ENCODE measurements at regions not wholly inside any gene's neighbourhood (a gene's known extent, or its start where the extent isn't known, plus 50 kb on each side); places are given as distances from the start of the nearest gene placed in this dataset.

- no peak for FAIRE-seq
Measured at GRCh38 chr18:4603955-4604354, 148.8 kb upstream of the DLGAP1 start.

GRCh38 chr18:4599312-4599711, 144.2 kb upstream of the DLGAP1 start:
- FAIRE-seq = no peak
- WGBS (ENCODE audit: insufficient coverage, low coverage, missing lambda C conversion rate) = 0% methylated on average over 4 of the region's 4 CpGs
- CTCF ChIA-PET (ENCODE audit: low intra/inter-chr PET ratio) = no interaction called here
- TF ChIP-seq STAT5B (CRISPR knock-in tag; IDR thresholded peaks at IDR 0.05) (no peak), ZNF561 (CRISPR knock-in tag; conservative IDR thresholded peaks at IDR 0.05) (no peak), DPF2 (IDR thresholded peaks at IDR 0.05) (no peak), SUPT5H (IDR thresholded peaks at IDR 0.05) (no peak), COPS2 (conservative IDR thresholded peaks at IDR 0.05) (no peak), CTCFL (IDR thresholded peaks at IDR 0.05; ENCODE audit: borderline replicate concordance, insufficient read depth, low read depth, low read length, poor library complexity, severe bottlenecking) (no peak), KAT8 (IDR thresholded peaks at IDR 0.05; ENCODE audit: low read depth) (no peak), L3MBTL2 (IDR thresholded peaks at IDR 0.05) (no peak), PATZ1 (CRISPR knock-in tag; IDR thresholded peaks at IDR 0.05; ENCODE audit: borderline replicate concordance) (no peak), HOMEZ (CRISPR knock-in tag; IDR thresholded peaks at IDR 0.05) (no peak), NFIX (CRISPR knock-in tag; IDR thresholded peaks at IDR 0.05; ENCODE audit: low read depth) (no peak)

More at GRCh38 chr18:4603955-4604354, 148.8 kb upstream of the DLGAP1 start:
- POLR2A ChIA-PET = no interaction called here
- Histone ChIP-seq H3K4me1 (replicated peaks in 1 of 2; ENCODE audit: control insufficient read depth in 2 of 2, insufficient read depth in 2 of 2, low read length in 2 of 2) (no peaks in the 10 kb centered on the region), H3K9ac (ENCODE audit: insufficient read depth in 1 of 2, low read depth in 2 of 2, low read length in 2 of 2) (no peak overlapping the region), H3K27me3 (ENCODE audit: control insufficient read depth in 2 of 2, insufficient read depth in 2 of 2, low read length in 2 of 2) (no peaks in the 10 kb centered on the region), H2AFZ (ENCODE audit: low read depth, low read length) (no peak overlapping the region), H3K9me1 (ENCODE audit: control insufficient read depth, insufficient read depth, low read length) (no peaks in the 10 kb centered on the region), H3K9me3 (replicated peaks; ENCODE audit: control insufficient read depth, insufficient read depth, low read depth, low read length) (no peaks in the 10 kb centered on the region), H3K4me2 (ENCODE audit: insufficient read depth, low read length) (no peak overlapping the region), H3K36me3 (ENCODE audit: control insufficient read depth, insufficient read depth, low read length) (no peaks in the 10 kb centered on the region), H4K20me1 (replicated peaks; ENCODE audit: control insufficient read depth, insufficient read depth, low read length) (no peaks in the 10 kb centered on the region), H3K4me3 (no peak overlapping the region), H3K79me2 (ENCODE audit: control insufficient read depth, insufficient read depth, low read length) (no peaks in the 10 kb centered on the region), H3K27ac (ENCODE audit: extremely low read depth, low read depth, low read length) (no peak overlapping the region)
- TF ChIP-seq BRD4 (IDR thresholded peaks at IDR 0.05) = no peak
- no peak for TF ChIP-seq TRIM28 (IDR thresholded peaks at IDR 0.05)
- TF ChIP-seq PHF21A (IDR thresholded peaks at IDR 0.05; ENCODE audit: borderline replicate concordance, low read depth) = no peak
- 2% methylated on average over 7 of the region's 7 CpGs for WGBS (ENCODE audit: insufficient coverage, low coverage, missing lambda C conversion rate)
- no peak for DNase-seq (ENCODE audit: extremely low read depth in 1 of 4, low spot score in 3 of 4)
- intact Hi-C loops (cut with micrococcal nuclease) (loop anchor here (10.0 kb wide), 1 partner anchor 49 kb away; no protein-coding TSS in a partner anchor), in situ Hi-C loops (cut with MboI) (no loop called here)
- BruUV-seq (replicated peaks) = no TSS peak
- CTCF ChIA-PET (ENCODE audit: low intra/inter-chr PET ratio) = no interaction called here
- no peak for ATAC-seq

More at GRCh38 chr18:4599312-4599711, 144.2 kb upstream of the DLGAP1 start:
- no peak for ATAC-seq
- Histone ChIP-seq H3K27ac (ENCODE audit: extremely low read depth, low read depth, low read length) (no peak overlapping the region), H3K9me3 (replicated peaks; ENCODE audit: control insufficient read depth, insufficient read depth, low read depth, low read length) (no peaks in the 10 kb centered on the region; the same call in none of the 2 replicates), H2AFZ (ENCODE audit: low read depth, low read length) (no peak overlapping the region), H3K36me3 (ENCODE audit: control insufficient read depth, insufficient read depth, low read length) (no peaks in the 10 kb centered on the region), H3K9me1 (ENCODE audit: control insufficient read depth, insufficient read depth, low read length) (no peaks in the 10 kb centered on the region), H3K4me1 (replicated peaks in 1 of 2; ENCODE audit: control insufficient read depth in 2 of 2, insufficient read depth in 2 of 2, low read length in 2 of 2) (no peaks in the 10 kb centered on the region), H4K20me1 (replicated peaks; ENCODE audit: control insufficient read depth, insufficient read depth, low read length) (no peaks in the 10 kb centered on the region), H3K79me2 (ENCODE audit: control insufficient read depth, insufficient read depth, low read length) (no peaks in the 10 kb centered on the region), H3K9ac (ENCODE audit: insufficient read depth in 1 of 2, low read depth in 2 of 2, low read length in 2 of 2) (no peak overlapping the region), H3K27me3 (ENCODE audit: control insufficient read depth in 2 of 2, insufficient read depth in 2 of 2, low read length in 2 of 2) (no peaks in the 10 kb centered on the region; a peak in 1 of 5 replicates), H3K4me2 (ENCODE audit: insufficient read depth, low read length) (no peak overlapping the region), H3K4me3 (no peak overlapping the region)
- intact Hi-C loops (cut with micrococcal nuclease) = no loop called here
- no peak for DNase-seq (ENCODE audit: extremely low read depth in 1 of 4, low spot score in 3 of 4)
- POLR2A ChIA-PET = no interaction called here
- BruUV-seq (replicated peaks) = no TSS peak
- in situ Hi-C loops (cut with MboI) = no loop called here
